WTC11 (cell line): ENCODE measurements at regions not wholly inside any gene's neighbourhood (a gene's known extent, or its start where the extent isn't known, plus 50 kb on each side); places are given as distances from the start of the nearest gene placed in this dataset.

ENCODE experiments used
- CTCF ChIP-seq: fragments of 200-600 bp; IDR thresholded peaks from 2 replicates; pipeline ENCODE4 v1.8.0; 2022; ENCODE audit warnings: antibody characterized with exemption
- USF1 ChIP-seq: sonication (generic); formaldehyde crosslinking; IDR thresholded peaks from 2 replicates; pipeline ENCODE4 v1.8.0; 2022; ENCODE audit warnings: mild to moderate bottlenecking, missing genetic modification reagents
- USF2 ChIP-seq: sonication (generic); formaldehyde crosslinking; IDR thresholded peaks from 2 replicates; pipeline ENCODE4 v1.8.1; 2023; ENCODE audit warnings: mild to moderate bottlenecking, missing genetic modification reagents, moderate library complexity
- ZNF317 ChIP-seq: sonication (generic); formaldehyde crosslinking; IDR thresholded peaks from 2 replicates; pipeline ENCODE4 v1.8.1; 2023; ENCODE audit warnings: low read depth, mild to moderate bottlenecking, moderate library complexity, missing genetic modification reagents, borderline replicate concordance

GRCh38 chr7:57384380-57384779 is 65.6 kb upstream of the ZNF716 start:
- no peak for TF ChIP-seq CTCF
- no peak for TF ChIP-seq USF1 (CRISPR knock-in tag)
- no peak for TF ChIP-seq USF2 (CRISPR knock-in tag)
- no peak for TF ChIP-seq ZNF317 (CRISPR knock-in tag)
